ENCODE measurements at regions not wholly inside any gene's neighbourhood (a gene's known extent, or its start where the extent isn't known, plus 50 kb on each side); places are given as distances from the start of the nearest gene placed in this dataset.

GRCh38 chr14:99347561-99347960, 75.6 kb upstream of the BCL11B start:
- no peak for TF ChIP-seq CTCF (IDR thresholded peaks at IDR 0.05)
- no peak overlapping the region for H3K27ac Mint-ChIP-seq (ENCODE audit: unreplicated experiment)
- H3K4me3 Mint-ChIP-seq (ENCODE audit: unreplicated experiment), result no peak overlapping the region
- H3K4me1 Mint-ChIP-seq (ENCODE audit: unreplicated experiment), result no peaks in the 10 kb centered on the region
- H3K27me3 Mint-ChIP-seq (ENCODE audit: unreplicated experiment), result peaks cover 18% of the 10 kb centered on the region
- no peak for DNase-seq (ENCODE audit: extremely low spot score, unreplicated experiment)
- no peaks in the 10 kb centered on the region for H3K36me3 Mint-ChIP-seq (ENCODE audit: unreplicated experiment)
- H3K9me3 Mint-ChIP-seq (ENCODE audit: unreplicated experiment), result no peaks in the 10 kb centered on the region

- Mint-ChIP-seq H3K4me1 (ENCODE audit: unreplicated experiment) (no peaks in the 10 kb centered on the region), H3K4me3 (ENCODE audit: unreplicated experiment) (no peak overlapping the region), H3K36me3 (ENCODE audit: unreplicated experiment) (no peaks in the 10 kb centered on the region), H3K9me3 (ENCODE audit: unreplicated experiment) (no peaks in the 10 kb centered on the region), H3K27me3 (ENCODE audit: unreplicated experiment) (peaks cover 20% of the 10 kb centered on the region), H3K27ac (ENCODE audit: unreplicated experiment) (no peak overlapping the region)
- no peak for DNase-seq (ENCODE audit: extremely low spot score, unreplicated experiment)
- no peak for TF ChIP-seq CTCF (IDR thresholded peaks at IDR 0.05)
These were observed 74.6 kb upstream of the BCL11B start for GRCh38 chr14:99346470-99347080.

- no peak for DNase-seq (ENCODE audit: extremely low spot score, unreplicated experiment)
- Mint-ChIP-seq H3K9me3 (ENCODE audit: unreplicated experiment) (no peaks in the 10 kb centered on the region), H3K36me3 (ENCODE audit: unreplicated experiment) (no peaks in the 10 kb centered on the region), H3K4me3 (ENCODE audit: unreplicated experiment) (no peak overlapping the region), H3K4me1 (ENCODE audit: unreplicated experiment) (no peaks in the 10 kb centered on the region), H3K27ac (ENCODE audit: unreplicated experiment) (no peak overlapping the region), H3K27me3 (ENCODE audit: unreplicated experiment) (peaks cover 24% of the 10 kb centered on the region)
- no peak for TF ChIP-seq CTCF (IDR thresholded peaks at IDR 0.05)
These were observed 73.5 kb upstream of the BCL11B start for GRCh38 chr14:99345472-99345871.

- Mint-ChIP-seq H3K36me3 (ENCODE audit: unreplicated experiment) (no peaks in the 10 kb centered on the region), H3K27ac (ENCODE audit: unreplicated experiment) (no peak overlapping the region), H3K4me1 (ENCODE audit: unreplicated experiment) (no peaks in the 10 kb centered on the region), H3K27me3 (ENCODE audit: unreplicated experiment) (peaks cover 27% of the 10 kb centered on the region), H3K9me3 (ENCODE audit: unreplicated experiment) (no peaks in the 10 kb centered on the region), H3K4me3 (ENCODE audit: unreplicated experiment) (no peak overlapping the region)
- DNase-seq (ENCODE audit: extremely low spot score, unreplicated experiment), result no peak
- TF ChIP-seq CTCF (IDR thresholded peaks at IDR 0.05), result no peak
These were observed 72.2 kb upstream of the BCL11B start for GRCh38 chr14:99344051-99344758.

GRCh38 chr14:99342906-99343305, 70.9 kb upstream of the BCL11B start:
- H3K27ac Mint-ChIP-seq (ENCODE audit: unreplicated experiment), result no peak overlapping the region
- H3K9me3 Mint-ChIP-seq (ENCODE audit: unreplicated experiment), result no peaks in the 10 kb centered on the region
- no peak overlapping the region for H3K4me3 Mint-ChIP-seq (ENCODE audit: unreplicated experiment)
- H3K36me3 Mint-ChIP-seq (ENCODE audit: unreplicated experiment), result no peaks in the 10 kb centered on the region
- peaks cover 31% of the 10 kb centered on the region for H3K27me3 Mint-ChIP-seq (ENCODE audit: unreplicated experiment)
- H3K4me1 Mint-ChIP-seq (ENCODE audit: unreplicated experiment), result no peaks in the 10 kb centered on the region
- no peak for DNase-seq (ENCODE audit: extremely low spot score, unreplicated experiment)
- TF ChIP-seq CTCF (IDR thresholded peaks at IDR 0.05), result no peak
